GM12878 (cell line): ENCODE measurements at regions not wholly inside any gene's neighbourhood (a gene's known extent, or its start where the extent isn't known, plus 50 kb on each side); places are given as distances from the start of the nearest gene placed in this dataset.

ENCODE experiments used
- ATAC-seq: fragments of 200-7000 bp; cut with Tn5 transposase; 3 replicates; pipeline ENCODE4 v1.9.1; 2020; ENCODE audit warnings: mild to moderate bottlenecking, moderate library complexity
- BruUV-seq: library from RNA; stranded (reverse); fragments of 400-500 nt; replicated peaks from 2 replicates; lab custom pipeline; 2021; lab: Mats Ljungman, UMichigan
- CTCF ChIA-PET: fragments of 300-600 bp; sonication (Branson Sonifier 250); formaldehyde crosslinking; extraction: SDS; loops from one replicate; lab custom pipeline; 2021; ENCODE audit warnings: inconsistent platforms; lab: Yijun Ruan, JAX
- POLR2A ChIA-PET: fragments of 350-600 bp; formaldehyde crosslinking; extraction: SDS; loops from one replicate; lab custom pipeline; 2021; ENCODE audit warnings: inconsistent platforms; lab: Charles Lee
- RAD21 ChIA-PET: fragments of 300-600 bp; sonication (Branson Sonifier 250); formaldehyde crosslinking; loops from one replicate; lab custom pipeline; 2023; ENCODE audit warnings: antibody characterized with exemption; ENCODE audit not compliant: unreplicated experiment; lab: Charles Lee
- SMC1A ChIA-PET: fragments of 300-600 bp; sonication (Branson Sonifier 250); formaldehyde crosslinking; loops from one replicate; lab custom pipeline; 2023; ENCODE audit not compliant: unreplicated experiment, uncharacterized antibody; lab: Charles Lee
- DNase-seq: peaks from one replicate; pipeline ENCODE4 v3.0.0-alpha.2; 2011; ENCODE audit warnings: low read depth, low spot score
- FAIRE-seq: peaks from 3 replicates; lab custom pipeline; 2011; peaks lifted over from hg19 to GRCh38; lab: Jason Lieb, UNC
- H2AFZ ChIP-seq: 2 replicates; pipeline ENCODE4 v1.6.0; 2011; ENCODE audit warnings: low read depth, low read length, control low read depth; ENCODE audit not compliant: control insufficient read depth
- H3K27ac ChIP-seq: 2 replicates; pipeline ENCODE4 v1.5.1; 2011; ENCODE audit warnings: control low read depth; ENCODE audit not compliant: control insufficient read depth, insufficient read depth
- H3K27me3 ChIP-seq, 2 experiments: replicated peaks in 1 of 2; 2 replicates each; pipeline versions ENCODE4 v1.6.0 to v1.6.1; 2011; ENCODE audit warnings: low read length in 1 of 2; ENCODE audit not compliant: control insufficient read depth in 2 of 2, insufficient read depth in 2 of 2
- H3K36me3 ChIP-seq, 2 experiments: 2 replicates each; pipeline ENCODE4 v1.5.1; 2011; ENCODE audit warnings: low read length in 1 of 2; ENCODE audit not compliant: control insufficient read depth in 2 of 2, insufficient read depth in 2 of 2
- H3K4me1 ChIP-seq: 2 replicates; pipeline ENCODE4 v1.6.1; 2011; ENCODE audit warnings: mild to moderate bottlenecking, low read length, moderate library complexity, mixed read lengths; ENCODE audit not compliant: control insufficient read depth, insufficient read depth
- H3K4me2 ChIP-seq: 2 replicates; pipeline ENCODE4 v1.6.0; 2011; ENCODE audit warnings: control low read depth; ENCODE audit not compliant: control insufficient read depth, insufficient read depth
- H3K4me3 ChIP-seq: fragments of 200-600 bp; sonication (generic); 2 replicates; pipeline ENCODE4 v1.5.1; 2016
- H3K79me2 ChIP-seq: 2 replicates; pipeline ENCODE4 v1.6.0; 2011; ENCODE audit warnings: low read length; ENCODE audit not compliant: control insufficient read depth, insufficient read depth
- H3K9ac ChIP-seq: 2 replicates; pipeline ENCODE4 v1.8.0; 2011; ENCODE audit warnings: low read length, control low read depth, mixed read lengths; ENCODE audit not compliant: control insufficient read depth, insufficient read depth
- H3K9me3 ChIP-seq: replicated peaks from 3 replicates; pipeline ENCODE4 v1.5.1; 2011; ENCODE audit warnings: mild to moderate bottlenecking, low read length; ENCODE audit not compliant: control insufficient read depth, insufficient read depth
- H4K20me1 ChIP-seq: 2 replicates; pipeline ENCODE4 v1.6.0; 2011; ENCODE audit not compliant: control insufficient read depth, insufficient read depth
- FOXK2 ChIP-seq: fragments of 450-650 bp; IDR thresholded peaks from 2 replicates; pipeline ENCODE4 v1.6.1; 2017; ENCODE audit warnings: mild to moderate bottlenecking, moderate library complexity
- IRF4 ChIP-seq: IDR thresholded peaks from 2 replicates; pipeline ENCODE4 v1.6.1; 2011; ENCODE audit warnings: low read depth, low read length
- JUNB ChIP-seq: IDR thresholded peaks from 2 replicates; pipeline ENCODE4 v1.6.1; 2016; ENCODE audit warnings: antibody characterized with exemption, mild to moderate bottlenecking
- MLLT1 ChIP-seq: fragments of 450-650 bp; IDR thresholded peaks from 2 replicates; pipeline ENCODE4 v1.6.1; 2016; ENCODE audit warnings: mild to moderate bottlenecking
- NFIC ChIP-seq: IDR thresholded peaks from 2 replicates; pipeline ENCODE4 v1.6.1; 2012; ENCODE audit warnings: low read depth, mild to moderate bottlenecking, inconsistent platforms, low read length, moderate library complexity
- NR2F1 ChIP-seq: fragments of 450-650 bp; conservative IDR thresholded peaks from 2 replicates; pipeline ENCODE4 v1.6.1; 2017; ENCODE audit warnings: mild to moderate bottlenecking
- RUNX3 ChIP-seq: IDR thresholded peaks from 2 replicates; pipeline ENCODE4 v1.6.1; 2012; ENCODE audit warnings: low read length, inconsistent platforms
- USF2 ChIP-seq: IDR thresholded peaks from 2 replicates; pipeline ENCODE4 v1.6.1; 2011; ENCODE audit warnings: low read depth, low read length, improper control_type of control experiment, borderline replicate concordance
- ZZZ3 ChIP-seq: IDR thresholded peaks from 2 replicates; pipeline ENCODE4 v1.6.1; 2011; ENCODE audit warnings: low read depth; ENCODE audit not compliant: control insufficient read depth, insufficient read length
- WGBS: methylation state at CpG from one replicate; pipeline ENCODE4 v1.1.6; 2016; ENCODE audit warnings: low lambda C conversion rate; ENCODE audit not compliant: insufficient replicate concordance, insufficient coverage; ENCODE audit errors: missing lambda C conversion rate; 5-methylcytosine and 5-hydroxymethylcytosine counted together
- in situ Hi-C: fragments of 300-500 bp; cut with MboI; formaldehyde crosslinking; loops from 9 replicates; pipeline ENCODE4 v1.14.3; 2018; ENCODE audit warnings: mixed read lengths
- intact Hi-C: fragments of 100-400 bp; cut with micrococcal nuclease; formaldehyde crosslinking; loops from one replicate; pipeline ENCODE4 v1.14.2; 2022; ENCODE audit not compliant: unreplicated experiment

GRCh38 chr3:95354489-95354888 lies 1291.6 kb downstream of the NSUN3 start:
- 59% methylated on average over 2 of the region's 2 CpGs for WGBS
- TF ChIP-seq NFIC (no peak), JUNB (no peak), FOXK2 (no peak), MLLT1 (no peak), RUNX3 (no peak), IRF4 (no peak), ZZZ3 (no peak), USF2 (no peak), NR2F1 (no peak)
- RAD21 ChIA-PET = interaction anchor here (3.9 kb wide), 1 partner anchor 33 kb away, joined by 22 read pairs; no protein-coding TSS in a partner anchor
- H4K20me1 ChIP-seq = no peaks in the 10 kb centered on the region
- no peak for FAIRE-seq
- in situ Hi-C loops (no loop called here), intact Hi-C loops (no loop called here)
- no peaks in the 10 kb centered on the region for H3K27me3 ChIP-seq
- H3K4me2 ChIP-seq = no peak overlapping the region
- no peak overlapping the region for H2AFZ ChIP-seq
- no peak overlapping the region for H3K4me3 ChIP-seq
- no peak for ATAC-seq
- CTCF ChIA-PET = interaction anchor here (1.8 kb wide), 1 partner anchor 33 kb away, joined by 4 read pairs; no protein-coding TSS in a partner anchor
- POLR2A ChIA-PET = no interaction called here
- no TSS peak for BruUV-seq
- H3K36me3 ChIP-seq = no peaks in the 10 kb centered on the region
- H3K79me2 ChIP-seq = no peaks in the 10 kb centered on the region
- no peaks in the 10 kb centered on the region; the same call in 2 of the 3 replicates for H3K9me3 ChIP-seq
- SMC1A ChIA-PET = interaction anchor here (0.8 to 1.1 kb wide), 2 partner anchors 33 to 165 kb away, joined by 3 to 6 read pairs; no protein-coding TSS in a partner anchor
- no peak overlapping the region for H3K9ac ChIP-seq
- H3K27ac ChIP-seq = no peak overlapping the region
- H3K4me1 ChIP-seq = no peaks in the 10 kb centered on the region
- no peak for DNase-seq
